GM18858 (cell line): ENCODE measurements at regions not wholly inside any gene's neighbourhood (a gene's known extent, or its start where the extent isn't known, plus 50 kb on each side); places are given as distances from the start of the nearest gene placed in this dataset.
"Not testable (repeated sequence)": the region's sequence is repeated elsewhere in the genome, so short reads cannot be mapped to it uniquely, and the experiment has no call there.

Experiments used
- ATAC-seq: cut with Tn5 transposase; IDR thresholded peaks from one replicate; pipeline ENCODE4 v1.9.1; 2021; ENCODE audit not compliant: unreplicated experiment

DNA sequence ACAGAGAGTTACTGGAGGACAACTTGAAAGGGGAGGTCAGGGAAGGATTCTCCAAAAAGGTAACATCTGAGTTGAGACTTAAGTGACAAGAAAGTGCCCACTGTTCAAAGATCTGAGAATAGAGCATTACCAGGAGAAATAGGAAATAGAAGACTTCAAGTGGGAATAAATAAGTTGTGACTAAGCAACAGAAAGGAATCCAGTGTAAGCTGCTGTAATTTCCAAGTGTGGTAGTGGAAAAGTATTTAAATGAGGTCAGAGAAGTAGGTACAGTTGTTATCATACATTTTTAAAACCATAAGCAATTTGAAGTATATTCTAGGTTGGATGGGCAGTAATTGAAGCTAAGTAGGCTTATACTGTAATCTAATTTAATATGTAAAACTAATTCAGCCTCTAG, 211.9 kb downstream of the FBXO8 start:
- ATAC-seq, result no peak

DNA sequence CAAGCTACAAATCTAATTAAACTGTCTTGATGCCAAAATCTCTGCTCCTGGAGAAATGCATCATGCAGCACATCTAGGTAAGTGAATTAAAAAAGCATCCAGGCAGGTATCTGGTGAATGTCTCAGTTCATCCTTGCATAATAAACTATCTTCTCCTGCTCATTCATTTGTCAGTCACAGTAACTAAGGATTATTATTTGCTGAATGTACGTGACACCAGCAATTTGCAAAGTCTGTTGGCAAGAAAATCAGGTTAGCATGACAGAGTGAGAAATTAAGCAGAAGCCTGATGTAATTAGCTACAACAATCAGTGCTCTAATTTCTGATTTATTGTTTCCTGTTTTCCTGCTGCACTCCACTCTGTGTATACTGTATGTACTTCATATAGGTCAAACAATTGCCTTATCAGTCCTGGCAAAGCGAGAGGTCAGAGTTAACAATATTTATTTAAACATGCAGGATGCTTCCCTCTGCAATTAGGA, 213.6 kb downstream of the FBXO8 start:
- no peak for ATAC-seq

DNA sequence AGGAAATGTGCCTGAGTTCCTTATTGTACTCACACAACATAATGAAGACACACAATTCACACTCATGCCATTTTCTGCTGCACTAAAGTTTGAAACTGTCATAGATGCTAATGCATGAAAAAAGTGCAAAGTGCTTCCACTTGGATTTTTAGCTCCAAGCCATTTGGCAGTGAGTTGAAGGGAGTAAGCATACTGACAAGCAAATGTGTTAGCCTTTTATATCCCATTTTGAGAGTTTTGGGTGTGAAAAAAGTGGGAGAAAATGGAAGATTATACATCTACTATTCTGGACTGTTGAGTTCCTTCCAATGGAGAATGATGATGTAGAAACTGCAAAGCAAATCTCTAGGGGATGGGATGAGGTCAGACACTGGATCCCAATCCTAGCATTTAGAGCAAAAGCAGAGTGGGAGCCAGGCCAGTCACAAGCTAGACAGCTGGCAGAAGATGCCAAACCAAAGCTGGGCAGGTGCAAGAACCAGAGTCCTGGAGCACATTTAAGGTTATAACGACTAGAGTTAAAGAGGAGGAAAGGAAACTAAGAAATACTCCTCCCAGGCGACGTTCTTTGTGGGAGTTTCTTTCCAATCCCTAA, 216.8 kb downstream of the FBXO8 start:
- ATAC-seq, result no peak

DNA sequence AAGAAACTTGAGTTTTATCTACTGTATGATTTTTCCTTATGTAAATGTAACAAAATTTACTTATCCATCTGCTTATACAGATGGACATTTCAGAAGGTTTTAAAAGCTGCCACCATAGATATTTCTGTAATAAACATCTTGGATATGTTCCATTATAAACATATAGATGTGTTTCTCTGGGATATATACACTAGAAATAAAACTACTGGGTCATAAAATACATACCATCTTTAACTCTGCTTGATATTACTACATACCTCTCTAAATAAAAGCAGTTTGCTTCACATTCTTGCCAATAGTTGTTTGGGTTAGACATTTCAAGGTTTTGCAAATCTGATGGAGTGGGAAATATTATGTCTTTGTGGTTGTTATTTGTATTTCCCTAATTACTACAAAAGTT, 220.6 kb downstream of the FBXO8 start:
- ATAC-seq, result no peak

GRCh38 chr4:174061026-174061425, 222.4 kb downstream of the FBXO8 start:
- ATAC-seq, result no peak

DNA sequence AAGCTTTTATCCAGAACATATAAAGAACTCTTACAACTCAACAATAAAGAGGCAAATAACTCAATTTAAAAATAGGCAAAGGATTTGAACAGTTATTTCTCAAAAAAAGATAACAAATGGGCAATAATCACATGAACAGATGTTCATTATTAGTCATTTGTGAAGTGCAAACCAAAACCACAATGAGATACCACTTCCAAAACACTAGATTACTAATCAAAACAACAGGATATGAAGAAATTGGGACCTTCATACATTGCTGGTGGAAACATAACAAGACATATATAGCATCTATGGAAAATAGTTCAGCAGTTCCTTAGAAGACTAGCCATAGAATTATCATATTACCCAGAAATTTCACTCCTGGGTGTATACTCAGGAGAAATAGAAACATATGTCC, 224.6 kb downstream of the FBXO8 start:
- ATAC-seq, result peak; percentile 43

DNA sequence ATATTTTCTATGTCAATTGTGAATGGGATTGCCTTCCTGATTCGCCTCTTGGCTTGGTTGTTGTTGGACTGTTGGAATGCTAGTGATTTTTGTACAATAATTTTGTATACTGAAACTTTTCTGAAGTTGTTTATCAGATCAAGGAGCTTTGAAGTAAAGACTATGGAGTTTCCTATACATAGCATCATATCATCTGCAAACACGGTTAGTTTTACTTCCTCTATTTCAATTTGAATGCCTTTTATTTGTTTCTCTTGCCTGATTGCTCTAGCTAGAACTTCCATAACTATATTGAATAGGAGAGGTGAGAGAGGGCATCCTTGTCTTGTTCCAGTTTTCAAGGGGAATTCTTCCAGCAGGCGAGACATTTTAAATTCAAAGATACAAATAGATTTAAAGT, 226.5 kb downstream of the FBXO8 start:
- ATAC-seq, result no peak

- ATAC-seq, result no peak
Observed at GRCh38 chr4:174055344-174055743, 228.1 kb downstream of the FBXO8 start.

DNA sequence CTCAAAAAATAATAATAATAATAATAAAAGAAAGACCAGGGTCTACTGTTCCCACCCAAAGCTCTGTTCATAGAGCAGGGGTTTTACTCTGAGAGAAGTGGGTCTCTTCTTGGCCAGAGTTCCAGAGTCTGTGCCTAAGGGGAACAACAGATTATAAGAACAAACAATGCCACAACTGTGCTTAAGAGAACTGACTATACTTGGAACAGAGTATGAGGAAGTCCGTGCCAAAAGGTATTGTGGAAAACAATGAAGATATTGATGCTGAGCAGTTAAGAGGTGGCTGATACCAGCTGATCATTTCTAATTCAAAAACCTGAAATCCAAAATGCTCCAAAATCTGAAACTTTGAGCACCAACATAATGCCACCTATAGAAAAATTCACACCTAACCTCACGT, 229.6 kb downstream of the FBXO8 start:
- no peak for ATAC-seq

DNA sequence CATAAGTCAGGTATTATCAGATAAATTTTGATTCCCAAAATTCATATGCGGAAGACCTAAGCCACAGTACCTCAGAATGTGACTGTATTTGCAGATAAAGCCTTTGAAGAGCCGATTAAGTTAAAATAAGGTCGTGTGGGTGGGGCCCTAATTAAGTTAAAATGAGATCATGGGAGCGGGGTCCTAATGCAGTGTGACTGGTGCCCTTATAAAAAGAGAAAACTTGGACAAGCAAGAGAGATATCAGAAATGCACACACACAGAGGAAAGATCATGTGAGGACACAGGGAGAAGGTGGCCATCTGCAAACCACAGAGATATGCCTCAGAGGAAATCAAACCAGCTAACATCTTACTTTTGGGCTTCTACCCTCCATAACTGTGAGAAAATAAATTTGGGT, 236.1 kb downstream of the FBXO8 start:
- ATAC-seq, result no peak

GRCh38 chr4:174045829-174046228, 237.6 kb downstream of the FBXO8 start:
- ATAC-seq, result not testable (repeated sequence)

DNA sequence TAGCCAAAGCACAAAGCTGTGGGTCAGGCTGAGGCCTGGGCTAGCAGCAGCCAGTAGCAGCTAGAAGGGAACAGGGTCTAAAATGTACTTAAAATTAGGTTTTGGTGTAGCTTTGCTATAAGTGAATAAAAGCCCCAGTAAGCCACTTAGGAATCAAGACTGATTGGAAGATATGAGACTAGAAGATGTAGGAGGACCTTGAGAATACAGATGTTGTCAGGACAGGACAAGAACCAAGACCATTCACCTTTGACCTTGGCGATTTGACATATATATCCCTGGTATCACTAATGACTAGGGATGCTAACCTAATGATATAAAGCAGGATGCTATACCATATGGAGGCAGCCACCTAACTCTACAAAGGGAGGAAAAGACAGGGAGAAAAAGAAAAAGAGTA, 238.1 kb downstream of the FBXO8 start:
- ATAC-seq, result no peak

GRCh38 chr4:174041555-174042105, 241.8 kb downstream of the FBXO8 start:
- ATAC-seq, result no peak

GRCh38 chr4:174040287-174040686, 243.2 kb downstream of the FBXO8 start:
- ATAC-seq, result no peak

DNA sequence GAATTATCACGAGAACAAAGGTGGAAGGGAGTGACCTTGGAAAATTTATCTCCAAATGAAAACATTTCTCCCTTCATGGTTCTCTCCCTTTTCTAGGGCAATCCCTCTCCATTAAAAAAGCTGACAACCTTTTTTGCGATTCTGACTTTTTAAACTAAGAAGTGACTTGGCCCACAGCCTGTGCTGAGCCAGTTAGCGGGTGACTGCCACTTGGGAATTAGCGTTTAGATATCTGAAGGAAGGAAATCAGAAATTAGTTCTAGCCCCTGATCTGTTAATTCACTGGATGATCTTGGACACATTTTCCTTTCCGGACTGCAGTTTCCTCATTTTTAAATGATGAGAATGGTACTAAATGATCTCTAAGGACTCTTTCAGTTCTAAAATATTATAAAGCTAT, 245.0 kb downstream of the FBXO8 start:
- no peak for ATAC-seq

DNA sequence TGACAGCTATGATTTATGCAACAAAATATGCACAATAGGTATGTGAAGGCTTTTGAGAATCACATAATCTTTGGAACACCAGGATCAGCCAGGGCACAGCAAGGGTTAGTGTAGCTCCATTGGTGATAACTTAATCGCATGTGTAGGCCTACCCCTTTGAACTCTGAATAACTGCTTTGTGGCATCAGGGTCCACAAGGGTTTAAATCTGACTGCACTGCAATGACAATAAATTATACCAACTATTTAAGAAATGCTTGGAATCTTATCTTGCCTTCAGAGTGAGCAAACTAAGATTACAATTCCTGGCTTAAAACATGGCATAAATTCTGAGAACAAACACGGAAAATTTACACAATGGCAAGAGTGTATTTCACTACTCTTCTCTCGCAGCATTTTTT, 245.8 kb downstream of the FBXO8 start:
- no peak for ATAC-seq

DNA sequence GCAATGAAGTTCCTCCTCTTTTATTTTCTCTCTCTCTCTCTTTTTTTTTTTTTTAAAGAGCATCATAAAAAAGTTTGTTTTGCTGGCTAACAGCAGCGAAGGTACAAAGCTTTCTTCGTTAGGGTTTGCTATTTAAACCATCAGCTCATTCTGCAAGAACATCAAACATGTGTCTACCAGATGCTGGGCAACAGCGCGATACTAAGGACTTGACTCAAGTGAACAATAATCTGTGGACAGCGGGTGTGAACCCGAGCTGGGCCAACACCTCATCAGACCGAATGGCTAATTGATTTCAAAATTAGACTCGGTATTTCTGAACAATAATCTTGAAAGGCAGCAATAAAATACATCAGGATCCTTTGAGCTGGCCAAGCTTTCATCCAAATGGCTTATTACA, 246.4 kb downstream of the FBXO8 start:
- ATAC-seq, result no peak

- no peak for ATAC-seq
Observed at GRCh38 chr4:174036576-174036975, 246.9 kb downstream of the FBXO8 start.

- no peak for ATAC-seq
Observed at GRCh38 chr4:174036111-174036510, 247.4 kb downstream of the FBXO8 start.

- ATAC-seq, result no peak
Observed at GRCh38 chr4:174023641-174024040, 259.8 kb downstream of the FBXO8 start.

DNA sequence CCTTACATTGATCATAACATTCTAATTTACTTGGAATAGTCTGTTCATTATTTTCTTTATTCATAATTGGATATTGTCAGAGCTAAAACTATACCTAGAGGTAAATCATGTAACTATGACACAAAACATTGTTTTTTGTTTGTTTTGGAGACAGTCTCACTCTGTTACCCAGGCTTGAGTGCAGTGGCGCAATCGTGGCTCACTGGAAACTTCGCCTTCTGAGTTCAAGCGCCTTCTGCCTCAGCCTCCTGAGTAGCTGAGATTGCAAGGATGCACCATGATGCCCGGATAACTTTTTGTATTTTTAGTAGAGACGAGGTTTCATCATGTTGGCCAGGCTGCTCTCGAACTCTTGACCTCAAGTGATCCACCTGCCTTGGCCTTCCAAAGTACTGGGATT, 265.2 kb downstream of the FBXO8 start:
- ATAC-seq, result no peak

DNA sequence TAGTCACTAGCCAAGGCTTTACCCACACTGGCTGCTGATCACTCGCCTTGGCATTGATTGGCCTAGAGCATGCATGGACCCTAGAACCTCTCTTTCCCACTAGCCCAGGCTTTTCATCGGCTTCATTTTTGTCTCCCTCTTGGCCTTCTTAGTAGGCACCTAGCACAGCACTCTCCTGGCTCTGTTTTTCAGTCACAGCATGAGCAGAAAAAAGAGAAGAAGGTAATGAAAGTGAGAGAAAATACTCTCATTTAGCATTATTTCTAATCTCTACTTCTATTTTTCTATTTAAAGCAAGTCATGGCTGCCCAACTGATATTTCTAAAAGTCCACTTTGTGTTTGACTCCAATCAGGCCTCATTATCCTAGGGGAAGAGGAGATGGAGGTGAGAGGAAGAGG, 267.2 kb downstream of the FBXO8 start:
- no peak for ATAC-seq

DNA sequence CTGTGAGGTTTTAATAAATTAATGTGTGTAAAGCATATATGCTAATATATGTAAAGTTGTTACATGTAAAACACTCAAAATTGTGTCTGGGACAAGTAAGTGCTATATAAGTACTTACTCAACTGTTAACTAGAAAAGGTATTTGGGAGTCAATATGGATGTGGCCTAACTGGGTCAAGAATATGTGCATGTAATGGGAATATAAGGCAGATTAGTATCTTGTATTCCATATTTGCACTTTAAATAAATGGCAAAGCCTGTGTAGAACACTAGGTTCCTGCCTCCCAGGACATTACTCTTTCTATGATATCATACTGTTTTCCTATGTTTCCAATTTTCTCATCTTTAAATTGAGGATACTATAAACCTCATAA, 270.6 kb downstream of the FBXO8 start:
- no peak for ATAC-seq
